ENCODE measurements at regions not wholly inside any gene's neighbourhood (a gene's known extent, or its start where the extent isn't known, plus 50 kb on each side); places are given as distances from the start of the nearest gene placed in this dataset.
"Not testable (repeated sequence)": the region's sequence is repeated elsewhere in the genome, so short reads cannot be mapped to it uniquely, and the experiment has no call there.

DNA sequence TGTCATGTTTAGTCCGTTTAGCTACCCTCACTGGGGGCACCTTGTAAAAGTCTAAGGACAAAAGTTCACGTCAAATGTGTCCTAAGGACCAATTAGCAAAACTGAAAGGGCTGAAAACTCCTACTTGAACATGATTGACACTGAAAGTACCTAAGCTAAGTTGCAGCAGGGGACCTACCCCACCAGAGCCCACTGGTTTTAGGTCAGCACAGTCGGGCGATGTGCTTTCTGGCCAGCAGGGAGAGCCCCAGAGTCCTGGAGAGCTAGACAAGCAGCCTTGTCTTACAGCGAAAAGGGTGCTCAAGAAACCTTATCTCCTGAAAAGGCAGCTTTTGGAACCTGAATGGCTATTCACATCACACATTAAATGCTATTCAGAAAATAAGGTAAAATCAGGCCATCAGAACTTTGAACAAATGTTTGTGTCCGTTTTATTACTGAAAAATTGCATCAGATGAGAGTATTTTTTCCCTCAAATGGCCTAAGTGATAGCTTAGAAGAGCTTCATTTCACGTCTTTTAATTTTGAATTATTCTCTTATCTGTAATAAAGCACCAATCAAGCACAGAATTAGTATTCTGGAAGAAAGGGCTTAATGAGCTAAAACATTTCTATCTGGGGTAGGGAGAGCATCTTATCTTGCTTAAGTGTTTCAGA, 52.2 kb upstream of the MKI67 start:
- peak; percentile 66 for DNase-seq

- no peak for DNase-seq
These were observed 54.6 kb upstream of the MKI67 start for GRCh38 chr10:128180843-128181242.

- DNase-seq, result no peak
These were observed 59.4 kb upstream of the MKI67 start for GRCh38 chr10:128185627-128186026.

GRCh38 chr10:128186959-128187787, 61.0 kb upstream of the MKI67 start:
- DNase-seq, result peak; percentile 66

GRCh38 chr10:128187788-128188185, 61.6 kb upstream of the MKI67 start:
- no peak for DNase-seq

DNA sequence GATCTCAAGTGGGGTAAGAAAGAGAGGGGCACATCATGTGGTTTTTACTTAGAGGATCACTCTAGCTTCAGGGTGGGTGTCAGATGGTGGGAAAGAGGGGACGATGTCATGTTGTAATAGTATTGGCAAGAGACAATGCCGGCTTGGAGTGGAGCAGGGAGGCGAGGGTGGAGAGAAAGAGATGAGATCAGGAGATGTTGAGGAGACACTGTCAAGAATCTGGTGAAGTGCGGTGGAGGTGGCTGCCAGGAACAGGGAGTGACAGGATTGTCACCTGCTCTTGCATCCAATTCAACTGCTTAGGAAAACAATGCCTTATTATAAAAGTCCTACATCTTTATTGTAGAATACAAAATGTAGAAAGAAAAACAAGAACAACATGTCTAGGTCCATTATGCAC, 63.0 kb upstream of the MKI67 start:
- no peak for DNase-seq

DNA sequence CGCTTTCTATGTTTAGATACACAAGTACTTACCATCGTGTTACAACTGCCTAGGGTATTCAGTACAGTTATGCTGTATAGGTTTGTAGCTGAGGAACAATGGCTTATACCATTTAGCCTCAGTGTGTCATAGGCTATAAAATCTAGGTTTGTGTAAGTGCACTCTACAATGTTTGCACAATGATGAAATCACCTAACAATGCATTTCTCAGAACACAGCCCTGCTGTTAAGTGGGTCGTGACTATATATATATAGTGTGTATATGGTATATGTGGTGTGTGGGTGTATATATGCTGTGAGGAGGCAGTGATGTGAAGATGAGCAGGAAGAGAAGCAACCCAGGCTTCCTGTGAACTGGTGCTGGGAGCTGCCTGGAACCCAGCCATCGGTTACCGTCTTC, 65.6 kb upstream of the MKI67 start:
- DNase-seq, result no peak

- DNase-seq, result not testable (repeated sequence)
These were observed 75.6 kb upstream of the MKI67 start for GRCh38 chr10:128201826-128202225.

DNA sequence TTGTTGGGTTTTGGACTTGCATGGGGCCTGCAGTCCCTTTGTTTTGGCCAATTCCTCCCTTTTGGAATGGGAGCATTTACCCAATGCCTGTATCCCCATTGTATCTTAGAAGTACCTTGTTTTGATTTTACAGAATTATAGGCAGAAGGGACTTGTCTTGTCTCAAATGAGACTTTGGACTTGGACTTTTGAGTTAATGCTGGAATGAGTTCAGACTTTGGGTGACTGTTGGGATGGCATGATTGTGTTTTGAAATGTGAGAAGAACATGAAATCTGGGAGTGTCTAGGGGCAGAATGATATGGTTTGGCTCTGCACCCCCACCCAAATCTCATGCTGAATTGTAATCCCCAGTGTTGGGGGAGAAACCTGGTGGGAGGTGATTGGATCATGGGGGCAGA, 76.8 kb upstream of the MKI67 start:
- no peak for DNase-seq

DNA sequence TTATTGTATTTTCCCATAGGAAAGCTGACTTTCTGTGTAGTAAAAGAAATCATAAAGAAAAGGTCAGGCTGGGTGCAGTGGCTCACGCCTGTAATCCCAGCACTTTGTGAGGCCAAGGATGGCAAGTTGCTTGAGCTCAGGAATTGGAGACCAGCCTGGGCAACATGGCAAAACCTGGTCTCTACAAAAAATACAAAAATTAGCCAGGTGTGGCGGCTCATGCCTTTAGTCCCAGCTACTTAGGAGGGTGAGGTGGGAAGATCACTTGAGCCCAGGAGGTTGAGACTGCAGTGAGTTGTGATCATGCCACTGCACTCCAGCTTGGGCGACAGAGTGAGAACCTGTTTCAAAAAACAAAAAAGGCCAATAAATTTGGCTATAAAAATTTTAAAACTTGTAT, 79.4 kb upstream of the MKI67 start:
- DNase-seq, result not testable (repeated sequence)

GRCh38 chr10:128206676-128207075, 80.5 kb upstream of the MKI67 start:
- DNase-seq, result no peak

DNA sequence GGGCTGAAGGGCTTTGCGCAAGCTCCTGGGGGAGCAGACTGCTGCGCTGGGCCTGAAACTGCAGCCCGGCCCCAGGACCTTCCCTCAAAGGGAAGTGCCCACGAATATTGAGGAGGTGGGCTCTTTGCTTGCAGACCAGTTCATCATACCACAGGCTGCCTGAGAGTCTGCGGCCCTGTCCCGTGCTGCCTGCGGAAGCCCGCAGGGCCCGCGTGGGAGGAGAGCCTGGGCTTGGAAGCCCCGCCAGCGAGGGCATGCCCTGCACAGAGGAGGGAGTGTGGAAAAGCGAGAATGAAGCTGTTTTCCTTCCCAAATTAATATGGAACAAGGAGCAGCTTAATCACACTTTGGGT, 83.6 kb upstream of the MKI67 start:
- DNase-seq, result no peak

DNA sequence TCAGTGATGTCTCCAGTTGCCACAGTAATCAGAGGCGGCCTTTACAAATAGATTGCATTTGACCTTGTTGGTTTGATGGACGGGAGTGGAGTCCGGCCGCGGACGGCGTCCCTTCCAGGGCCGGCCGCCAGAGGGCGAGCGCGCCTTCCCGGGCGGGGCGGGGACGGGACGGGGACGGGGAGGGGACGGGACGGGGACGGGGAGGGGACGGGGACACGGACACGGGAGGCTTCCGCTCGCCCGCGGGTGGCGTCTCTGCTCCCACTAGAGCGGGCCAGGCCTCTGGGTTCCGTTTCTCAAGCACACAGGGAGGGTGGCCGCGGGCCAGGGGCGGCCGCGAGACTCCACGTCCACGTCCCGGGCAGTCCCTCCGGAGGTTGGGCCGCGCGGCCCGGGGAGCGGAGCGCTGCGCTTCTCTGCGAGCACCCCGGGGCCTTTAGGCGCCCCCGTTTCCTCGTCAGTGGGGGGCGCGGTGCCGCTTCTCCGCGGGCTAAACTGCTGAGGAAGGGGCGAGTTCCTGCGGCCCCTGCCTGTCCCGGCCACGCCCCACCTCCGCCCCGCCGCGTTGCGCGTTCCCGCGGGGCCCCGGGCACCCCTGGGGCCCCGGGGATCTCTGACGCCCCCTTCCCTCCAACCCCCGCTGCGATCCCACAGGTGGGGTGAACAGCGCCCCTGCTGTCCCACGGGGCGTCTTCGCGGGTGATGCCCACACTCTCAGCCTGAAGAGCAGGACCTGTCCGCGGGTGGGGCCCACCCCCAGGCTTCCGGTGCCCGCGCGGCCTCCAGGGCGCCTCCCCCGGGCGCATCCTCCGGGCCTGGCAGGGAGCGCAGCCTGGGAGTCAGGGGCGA, 84.2 kb upstream of the MKI67 start:
- peak; percentile 92 for DNase-seq

DNA sequence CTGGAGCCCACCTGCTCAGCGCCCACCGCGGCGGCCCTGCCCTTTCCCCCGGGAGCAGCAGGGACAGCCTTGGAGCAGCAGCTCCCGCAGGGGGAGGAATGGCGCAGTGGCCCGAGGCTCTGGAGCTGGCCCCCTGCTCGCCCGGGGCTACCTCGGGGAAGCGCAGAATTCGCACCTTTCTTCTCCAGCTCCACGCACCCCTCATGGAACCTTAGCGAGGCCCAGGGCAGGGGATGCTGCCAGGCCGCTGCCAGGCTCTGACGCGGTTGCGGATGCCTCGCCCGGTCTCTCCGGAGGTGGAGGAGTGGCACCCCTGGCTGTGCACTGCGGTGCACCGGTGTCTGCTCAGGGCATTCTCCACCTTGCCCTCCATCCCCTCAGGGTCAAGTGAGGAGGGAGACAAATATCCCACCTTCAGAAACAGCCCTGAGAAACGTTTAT, 84.9 kb upstream of the MKI67 start:
- DNase-seq, result no peak

GRCh38 chr10:128211953-128212727, 85.9 kb upstream of the MKI67 start:
- peak; percentile 94 for DNase-seq

DNA sequence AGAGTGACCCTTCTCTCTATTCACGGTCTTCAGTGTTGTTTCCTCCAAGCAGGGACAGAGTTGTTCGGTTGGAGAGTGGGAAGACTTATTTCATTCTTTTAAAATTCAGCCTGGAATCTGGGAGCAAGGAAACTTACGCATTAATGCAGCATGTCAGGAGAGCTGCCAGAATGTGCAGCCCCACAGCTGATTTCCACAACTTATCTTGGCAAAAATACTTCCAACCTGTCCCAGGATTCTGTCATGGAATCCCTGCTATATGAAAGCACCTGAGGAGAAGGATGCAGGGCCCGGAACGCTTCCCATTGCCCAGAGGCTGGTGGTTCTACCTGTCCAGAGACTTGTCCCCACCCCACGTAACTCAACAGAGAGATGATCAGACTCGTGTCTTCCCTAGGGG, 86.9 kb upstream of the MKI67 start:
- DNase-seq, result no peak

GRCh38 chr10:128215733-128216132, 89.5 kb upstream of the MKI67 start:
- DNase-seq, result no peak

DNA sequence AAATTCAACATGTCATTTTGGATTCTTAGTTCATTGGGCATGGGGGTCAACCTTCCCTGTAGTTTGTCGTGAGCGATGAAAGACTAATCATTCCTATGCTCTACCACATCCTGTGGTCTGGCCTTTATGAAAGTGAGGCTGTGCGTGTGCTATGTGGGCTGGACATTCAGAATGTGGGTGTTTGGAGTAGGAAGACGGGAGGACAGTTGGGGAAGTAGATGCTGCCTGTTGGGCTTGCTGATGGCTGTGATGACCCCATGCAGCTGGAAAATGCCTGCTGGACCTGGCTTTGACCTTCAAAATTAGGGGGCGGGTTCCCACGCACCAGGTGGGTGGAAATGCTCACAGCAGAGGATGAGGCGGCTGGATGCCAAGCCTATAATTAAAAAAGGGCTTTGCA, 90.9 kb upstream of the MKI67 start:
- no peak for DNase-seq

DNA sequence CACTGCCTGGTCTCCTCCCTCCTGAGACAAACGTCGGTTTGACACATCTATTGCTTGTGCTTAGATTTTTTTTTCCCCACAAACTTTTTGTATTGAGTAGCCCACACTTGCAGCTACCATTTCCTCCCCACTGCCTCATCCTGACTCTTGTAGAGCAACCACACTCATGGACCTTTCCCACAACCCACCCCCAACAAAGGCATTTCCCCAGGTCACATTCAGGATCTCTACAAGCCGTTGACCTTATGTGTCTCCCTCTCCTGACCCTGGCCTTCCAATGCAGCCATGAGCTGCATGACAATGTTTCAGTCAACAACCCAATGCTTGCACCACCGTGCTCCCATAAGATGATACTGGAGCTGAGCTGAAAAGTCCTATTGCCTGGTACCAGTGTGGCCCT, 91.9 kb upstream of the MKI67 start:
- no peak for DNase-seq

DNA sequence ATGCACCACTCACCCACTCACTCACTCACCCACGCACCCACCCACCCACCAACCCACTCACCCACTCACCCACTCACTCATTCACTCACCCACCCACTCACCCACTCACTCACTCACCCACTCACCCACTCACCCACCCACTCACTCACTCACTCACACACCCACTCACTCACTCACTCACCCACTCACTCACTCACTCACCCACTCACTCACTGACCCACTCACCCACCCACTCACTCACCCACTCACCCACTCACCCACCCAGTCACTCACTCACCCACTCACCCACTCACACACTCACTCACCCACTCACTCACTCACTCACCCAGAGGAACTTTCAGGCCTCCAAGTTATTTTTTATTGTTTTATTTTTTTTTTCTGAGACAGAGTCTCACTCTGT, 93.1 kb upstream of the MKI67 start:
- no peak for DNase-seq

DNA sequence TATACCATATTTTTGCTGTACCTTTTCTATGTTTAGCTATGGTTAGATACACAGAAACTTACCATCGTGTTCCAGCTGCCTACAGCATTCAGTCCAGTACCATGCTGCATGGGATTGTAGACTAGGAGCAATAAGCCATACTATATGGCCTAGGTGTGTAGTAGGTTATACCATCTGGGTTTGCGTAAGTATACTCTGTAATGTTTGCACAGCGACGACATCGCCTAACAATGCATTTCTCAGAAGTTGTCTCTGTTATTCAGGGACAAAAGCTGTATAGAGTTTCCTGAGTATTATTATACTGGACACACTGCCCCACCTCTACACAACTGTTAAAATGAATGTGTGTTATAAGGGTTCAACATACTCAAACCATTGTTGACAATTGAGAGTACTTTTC, 93.8 kb upstream of the MKI67 start:
- DNase-seq, result no peak

DNA sequence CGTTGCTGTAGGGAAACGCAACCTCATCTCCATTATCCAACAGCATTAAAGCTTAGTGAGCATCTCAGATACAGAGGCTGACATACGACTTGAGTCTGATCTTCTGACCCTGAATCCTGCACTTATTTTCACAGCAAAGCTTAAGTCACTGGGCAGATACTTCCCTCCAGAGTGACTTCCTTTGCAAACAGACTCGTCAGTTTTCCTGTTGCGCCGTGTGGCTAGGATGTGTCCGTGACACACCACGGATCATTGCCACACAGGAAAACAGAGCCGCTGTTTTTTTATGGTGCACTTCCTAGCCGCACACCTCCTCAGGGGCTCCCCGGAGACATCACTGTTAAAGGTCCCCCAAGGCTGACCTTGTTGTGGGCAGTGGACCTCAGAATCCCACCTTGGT, 94.9 kb upstream of the MKI67 start:
- DNase-seq, result no peak

DNA sequence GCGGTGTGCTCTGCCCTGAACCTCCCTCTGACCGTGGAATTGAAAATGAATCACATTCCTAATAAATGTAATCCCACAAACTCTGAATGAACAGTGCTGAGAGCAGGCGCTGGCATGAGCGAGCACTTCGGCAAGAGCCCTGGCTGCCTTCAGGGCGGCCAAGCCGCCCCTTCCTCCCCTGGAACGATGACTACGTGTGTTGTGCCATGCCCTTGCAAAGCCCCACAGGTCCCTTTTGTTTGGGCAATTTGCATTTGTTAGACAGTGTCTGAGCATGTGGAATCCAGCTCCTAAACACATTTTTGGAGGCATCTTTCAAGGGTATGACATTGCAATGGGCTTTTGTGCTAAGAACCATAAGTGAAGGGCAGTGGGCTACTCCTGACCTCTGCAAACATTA, 95.6 kb upstream of the MKI67 start:
- DNase-seq, result no peak

All from activated CD8-positive, alpha-beta memory T cell treated with anti-CD3 and anti-CD28 coated beads, Interleukin-2, amount 50 U/mL, for 48 hours (primary cell).